Adrenal gland (tissue), 9 donors: ENCODE measurements at regions not wholly inside any gene's neighbourhood (a gene's known extent, or its start where the extent isn't known, plus 50 kb on each side); places are given as distances from the start of the nearest gene placed in this dataset.

Source experiments
- DNase-seq, 7 donors: peaks; one replicate each; pipeline ENCODE4 v3.0.0-alpha.2; 2019 to 2020
- H3K27ac ChIP-seq, 5 donors: fragments of 200-600 bp; sonication (generic) in 4 of 5; 1 replicate in 3 of 5; 2 replicates in 2 of 5; pipeline versions ENCODE4 v1.5.1 to v1.8.0; 2016 to 2020; ENCODE audit warnings: mild to moderate bottlenecking in 1 of 5
- H3K27me3 ChIP-seq: fragments of 200-600 bp; 2 replicates; pipeline ENCODE4 v1.8.0; 2021
- H3K36me3 ChIP-seq, 2 donors: fragments of 200-600 bp; replicated peaks in 1 of 2; 1 replicate in 1 of 2; 2 replicates in 1 of 2; pipeline versions ENCODE4 v1.5.1 to v1.8.0; 2018 to 2022
- H3K4me1 ChIP-seq, 2 donors: fragments of 200-600 bp; replicated peaks in 1 of 2; 1 replicate in 1 of 2; 2 replicates in 1 of 2; pipeline versions ENCODE4 v1.5.1 to v1.8.0; 2018 to 2021
- H3K4me3 ChIP-seq, 4 donors: fragments of 200-600 bp; sonication (generic) in 3 of 4; one replicate each; pipeline ENCODE4 v1.5.1; 2016 to 2018
- H3K9me3 ChIP-seq, 3 donors: fragments of 200-600 bp; sonication (generic) in 1 of 3; replicated peaks in 1 of 3; 1 replicate in 2 of 3; 2 replicates in 1 of 3; pipeline versions ENCODE4 v1.5.1 to v1.8.0; 2016 to 2021
- POLR2A ChIP-seq, 2 donors: fragments of 450-650 bp; IDR thresholded peaks; one replicate each; pipeline ENCODE4 v1.6.1; 2017; ENCODE audit warnings: antibody characterized with exemption in 2 of 2, mild to moderate bottlenecking in 2 of 2, moderate library complexity in 1 of 2
- WGBS, 4 donors: extraction: QIAGEN DNeasy Blood & Tissue Kit in 2 of 4; methylation state at CpG; one replicate each; pipeline versions ENCODE4 v1.1.5 to v1.1.7; 2013 to 2017; 5-methylcytosine and 5-hydroxymethylcytosine counted together
- intact Hi-C, 2 donors: fragments of 100-400 bp; cut with DNase I; formaldehyde crosslinking; loops; one replicate each; pipeline versions ENCODE4 v1.14.1 to v1.15.0; 2022 to 2023
- TF ChIP-seq, protein P1 (sequence below), 6 experiments: fragments of 450-650 bp in 4 of 6; fragments of 200-600 bp in 2 of 6; sonication (generic) in 1 of 6; IDR thresholded peaks; 1 replicate in 5 of 6; 2 replicates in 1 of 6; pipeline versions ENCODE4 v1.5.1 to v1.8.0; 2016 to 2021; ENCODE audit warnings: antibody characterized with exemption in 6 of 6, mild to moderate bottlenecking in 2 of 6, moderate library complexity in 1 of 6
- donor health status: healthy with polysubstance abuse.
- donor health status: Bipolar disorder and iron deficiency.
- donor health status: DM: yes; HTN: yes; CAD: no.
- donor health status: DM: no; HTN: no; CAD: no.
- donor health status: DM: no; HTN: no; CAD: no.

DNA sequence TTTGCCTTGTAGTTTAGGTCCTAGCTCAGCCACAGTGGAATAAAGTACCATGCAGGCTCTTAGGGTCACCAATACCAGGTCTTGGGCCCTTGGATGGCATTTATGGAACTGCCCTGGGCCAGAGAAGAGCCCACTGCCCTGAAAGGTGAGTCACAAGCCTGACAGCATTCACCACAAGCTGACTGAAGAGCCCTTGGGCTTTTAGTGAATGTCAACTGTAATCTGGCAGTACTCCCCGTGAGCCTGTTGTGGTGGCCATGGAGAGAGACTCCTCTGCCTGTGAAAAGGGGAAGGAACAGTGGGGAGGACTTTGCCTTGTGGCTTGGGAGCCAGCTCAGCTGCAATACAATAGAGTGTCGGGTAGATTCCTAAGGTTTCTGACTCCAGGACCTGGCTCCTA, 1389.7 kb downstream of the DSC3 start:
- Histone ChIP-seq H3K36me3 (no peaks in the 10 kb centered on the region), H3K27me3 (no peaks in the 10 kb centered on the region), H3K4me3 (no peak overlapping the region), H3K9me3 (no peaks in the 10 kb centered on the region), H3K4me1 (no peaks in the 10 kb centered on the region), H3K27ac (no peak overlapping the region)
- WGBS, 4 donors, result 71 to 86% (median 80%) methylated on average over 2 of the region's 2 CpGs
- intact Hi-C loops, result no loop called here
- DNase-seq, result no peak
- TF ChIP-seq, protein P1, sequence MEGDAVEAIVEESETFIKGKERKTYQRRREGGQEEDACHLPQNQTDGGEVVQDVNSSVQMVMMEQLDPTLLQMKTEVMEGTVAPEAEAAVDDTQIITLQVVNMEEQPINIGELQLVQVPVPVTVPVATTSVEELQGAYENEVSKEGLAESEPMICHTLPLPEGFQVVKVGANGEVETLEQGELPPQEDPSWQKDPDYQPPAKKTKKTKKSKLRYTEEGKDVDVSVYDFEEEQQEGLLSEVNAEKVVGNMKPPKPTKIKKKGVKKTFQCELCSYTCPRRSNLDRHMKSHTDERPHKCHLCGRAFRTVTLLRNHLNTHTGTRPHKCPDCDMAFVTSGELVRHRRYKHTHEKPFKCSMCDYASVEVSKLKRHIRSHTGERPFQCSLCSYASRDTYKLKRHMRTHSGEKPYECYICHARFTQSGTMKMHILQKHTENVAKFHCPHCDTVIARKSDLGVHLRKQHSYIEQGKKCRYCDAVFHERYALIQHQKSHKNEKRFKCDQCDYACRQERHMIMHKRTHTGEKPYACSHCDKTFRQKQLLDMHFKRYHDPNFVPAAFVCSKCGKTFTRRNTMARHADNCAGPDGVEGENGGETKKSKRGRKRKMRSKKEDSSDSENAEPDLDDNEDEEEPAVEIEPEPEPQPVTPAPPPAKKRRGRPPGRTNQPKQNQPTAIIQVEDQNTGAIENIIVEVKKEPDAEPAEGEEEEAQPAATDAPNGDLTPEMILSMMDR (IDR thresholded peaks at IDR 0.05), result no peak
- no peak for TF ChIP-seq POLR2A (IDR thresholded peaks at IDR 0.05)

DNA sequence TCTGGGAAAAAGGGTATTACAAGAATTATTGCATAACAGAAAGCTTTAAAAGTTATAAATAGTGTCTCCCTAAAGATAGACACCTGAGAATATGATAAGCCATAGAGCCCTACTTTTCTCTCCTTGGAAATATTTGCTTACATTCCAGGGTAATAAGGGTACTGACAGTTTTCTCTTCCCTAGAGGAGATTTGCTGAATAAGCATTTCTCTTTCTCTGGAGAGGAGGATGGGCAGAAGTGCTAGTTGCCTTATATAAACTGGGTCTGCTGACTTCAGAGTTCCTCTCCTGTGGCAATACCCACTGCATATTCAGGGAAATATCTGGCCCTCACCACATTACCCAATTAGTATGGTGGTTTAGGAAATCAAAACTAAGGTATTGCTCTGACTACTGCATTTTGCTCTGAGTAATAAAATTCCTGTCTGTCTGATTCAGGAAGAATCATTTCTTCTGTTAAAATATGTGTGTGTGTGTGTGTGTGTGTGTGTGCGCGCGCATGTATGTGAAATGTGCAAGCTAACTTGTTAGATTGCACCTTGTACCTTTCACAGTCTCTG, 1391.3 kb downstream of the DSC3 start:
- WGBS, 4 donors, result 75 to 97% (median 91%) methylated on average over 3 of the region's 3 CpGs
- Histone ChIP-seq H3K9me3 (no peaks in the 10 kb centered on the region), H3K27me3 (no peaks in the 10 kb centered on the region), H3K27ac (no peak overlapping the region), H3K36me3 (no peaks in the 10 kb centered on the region), H3K4me3 (no peak overlapping the region), H3K4me1 (no peaks in the 10 kb centered on the region)
- intact Hi-C loops, result no loop called here
- no peak for DNase-seq
- no peak for TF ChIP-seq POLR2A (IDR thresholded peaks at IDR 0.05)
- TF ChIP-seq, protein P1 (IDR thresholded peaks at IDR 0.05), result no peak

DNA sequence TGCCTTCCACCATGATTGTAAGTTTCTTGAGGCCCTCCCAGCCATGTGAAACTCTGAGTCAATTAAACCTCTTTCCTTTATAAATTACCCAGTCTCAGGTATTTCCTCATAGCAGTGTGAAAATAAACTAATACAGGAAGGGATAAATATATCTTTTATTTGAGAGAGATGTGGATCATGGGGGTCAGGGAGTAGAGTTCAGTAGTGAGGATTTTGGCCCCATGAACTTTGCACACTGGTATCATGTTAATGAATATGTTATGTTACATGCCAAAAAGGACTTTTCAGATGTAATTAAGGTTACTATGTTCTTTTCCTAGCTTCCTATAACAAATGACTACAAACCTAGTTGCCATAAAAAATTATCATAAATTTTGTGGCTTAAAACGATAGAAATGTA, 1393.7 kb downstream of the DSC3 start:
- TF ChIP-seq, protein P1 (IDR thresholded peaks at IDR 0.05), result no peak
- WGBS, 4 donors, result 23 to 43% (median 36%) methylated on average over 1 of the region's 1 CpG

DNA sequence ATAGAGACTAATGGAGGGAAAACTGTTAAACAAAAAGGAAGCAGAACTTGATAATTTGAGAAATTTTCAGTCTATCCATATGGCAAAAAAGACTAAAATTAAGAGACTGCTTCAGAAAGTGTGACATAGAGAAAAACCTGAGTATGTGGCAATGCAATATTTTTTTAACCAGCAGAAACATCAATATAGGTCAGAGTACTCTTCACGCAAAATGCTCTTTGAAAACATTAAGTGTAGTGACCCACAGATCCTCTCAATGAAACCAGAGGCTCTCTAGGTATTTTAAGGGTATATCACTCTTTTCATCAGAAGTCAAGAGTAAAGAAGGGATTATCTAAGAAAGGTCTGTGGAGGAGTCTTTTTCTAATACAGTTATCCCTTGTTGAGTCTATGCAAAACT, 1394.8 kb downstream of the DSC3 start:
- TF ChIP-seq POLR2A (IDR thresholded peaks at IDR 0.05), result no peak
- TF ChIP-seq, protein P1 (IDR thresholded peaks at IDR 0.05), result no peak
- Histone ChIP-seq H3K4me1 (no peaks in the 10 kb centered on the region), H3K27ac (no peak overlapping the region), H3K9me3 (no peaks in the 10 kb centered on the region), H3K27me3 (no peaks in the 10 kb centered on the region), H3K36me3 (no peaks in the 10 kb centered on the region), H3K4me3 (no peak overlapping the region)
- DNase-seq, result no peak
- intact Hi-C loops, result no loop called here
- 79 to 94% (median 85%) methylated on average over 1 of the region's 1 CpG for WGBS, 4 donors

More for the DNA sequence above, 1393.7 kb downstream of the DSC3 start:
- Histone ChIP-seq H3K4me3 (no peak overlapping the region), H3K36me3 (no peaks in the 10 kb centered on the region), H3K27ac (no peak overlapping the region), H3K4me1 (no peaks in the 10 kb centered on the region), H3K9me3 (no peaks in the 10 kb centered on the region), H3K27me3 (no peaks in the 10 kb centered on the region)
- intact Hi-C loops, result no loop called here
- no peak for DNase-seq
